ENCODE measurements at regions not wholly inside any gene's neighbourhood (a gene's known extent, or its start where the extent isn't known, plus 50 kb on each side); places are given as distances from the start of the nearest gene placed in this dataset.

GRCh38 chr17:21772321-21772720, 80.0 kb downstream of the KCNJ18 start:
- POLR2A ChIA-PET (ENCODE audit: unreplicated experiment): no interaction called here
- no peaks in the 10 kb centered on the region for H3K79me1 ChIP-seq (ENCODE audit: low read depth in 1 of 2, low read length in 2 of 2)
- no peak overlapping the region for H2BK15ac ChIP-seq (ENCODE audit: low read depth, low read length)
- H3K27ac ChIP-seq (ENCODE audit: insufficient read depth, low read length): no peak overlapping the region
- no peak overlapping the region for H3K9ac ChIP-seq (ENCODE audit: low read depth, low read length)
- ATAC-seq (ENCODE audit: low read depth) (no peak), DNase-seq (no peak)
- H3K36me3 ChIP-seq (ENCODE audit: control insufficient read depth, insufficient read depth, low read length): no peaks in the 10 kb centered on the region
- dilution Hi-C loops (cut with HindIII; ENCODE audit: low sequenced_read_pairs, unreplicated experiment): no loop called here
- H2BK120ac ChIP-seq (ENCODE audit: low read depth, low read length): no peak overlapping the region
- no peak overlapping the region for H4K91ac ChIP-seq (ENCODE audit: insufficient read depth, low read depth, low read length)
- no peak overlapping the region for H3K4ac ChIP-seq (ENCODE audit: low read depth, low read length)
- H3K18ac ChIP-seq (ENCODE audit: low read depth, low read length): no peak overlapping the region
- H3K9me3 ChIP-seq (ENCODE audit: control insufficient read depth, insufficient read depth, low read length): peaks cover 5% of the 10 kb centered on the region; the same call in 1 of the 2 replicates
- no peak overlapping the region for H3K4me3 ChIP-seq (ENCODE audit: insufficient read depth, low read depth, low read length)
- intact Hi-C loops (cut with micrococcal nuclease): no loop called here
- H3K23ac ChIP-seq (ENCODE audit: low read depth, low read length): no peak overlapping the region
- no peak overlapping the region for H3K4me2 ChIP-seq (ENCODE audit: low read depth, low read length)
- no peaks in the 10 kb centered on the region for H3K4me1 ChIP-seq (ENCODE audit: control insufficient read depth, insufficient read depth, low read length)
- H2BK20ac ChIP-seq (ENCODE audit: low read depth, low read length): no peak overlapping the region
- no peak overlapping the region for H4K8ac ChIP-seq (ENCODE audit: low read depth in 2 of 2, low read length in 2 of 2)
- no peak overlapping the region for H3K14ac ChIP-seq (replicated peaks; ENCODE audit: low read depth, low read length)
- no peak overlapping the region for H3K56ac ChIP-seq (ENCODE audit: extremely low read depth, insufficient read depth, low read length)
- no peaks in the 10 kb centered on the region for H3K9me1 ChIP-seq (ENCODE audit: insufficient read depth, low read length)
- H3K27me3 ChIP-seq (ENCODE audit: control insufficient read depth, insufficient read depth, low read length): no peaks in the 10 kb centered on the region
- no peaks in the 10 kb centered on the region for H4K20me1 ChIP-seq (ENCODE audit: insufficient read depth, low read length)
- no peak for TF ChIP-seq USF2 (IDR thresholded peaks at IDR 0.05; ENCODE audit: low read depth, low read length)
- no peak for TF ChIP-seq RAD21 (IDR thresholded peaks at IDR 0.05; ENCODE audit: low read length)
- no peak for TF ChIP-seq CTCF (conservative IDR thresholded peaks at IDR 0.05; ENCODE audit: low read depth, low read length)
- TF ChIP-seq BHLHE40 (IDR thresholded peaks at IDR 0.05; ENCODE audit: low read depth, low read length): no peak
- TF ChIP-seq POLR2A (IDR thresholded peaks at IDR 0.05; ENCODE audit: low read depth, low read length): no peak
- no peak for TF ChIP-seq SMC3 (IDR thresholded peaks at IDR 0.05; ENCODE audit: low read depth, low read length)
- no peak for TF ChIP-seq RFX5 (IDR thresholded peaks at IDR 0.05; ENCODE audit: low read depth, low read length)
- no peak for TF ChIP-seq NFE2L2 (IDR thresholded peaks at IDR 0.05; ENCODE audit: low read depth, low read length)
- no peak for TF ChIP-seq MXI1 (IDR thresholded peaks at IDR 0.05; ENCODE audit: borderline replicate concordance, low read depth, low read length)
- TF ChIP-seq RCOR1 (IDR thresholded peaks at IDR 0.05; ENCODE audit: insufficient replicate concordance, low read length): no peak
- TF ChIP-seq, protein P1, sequence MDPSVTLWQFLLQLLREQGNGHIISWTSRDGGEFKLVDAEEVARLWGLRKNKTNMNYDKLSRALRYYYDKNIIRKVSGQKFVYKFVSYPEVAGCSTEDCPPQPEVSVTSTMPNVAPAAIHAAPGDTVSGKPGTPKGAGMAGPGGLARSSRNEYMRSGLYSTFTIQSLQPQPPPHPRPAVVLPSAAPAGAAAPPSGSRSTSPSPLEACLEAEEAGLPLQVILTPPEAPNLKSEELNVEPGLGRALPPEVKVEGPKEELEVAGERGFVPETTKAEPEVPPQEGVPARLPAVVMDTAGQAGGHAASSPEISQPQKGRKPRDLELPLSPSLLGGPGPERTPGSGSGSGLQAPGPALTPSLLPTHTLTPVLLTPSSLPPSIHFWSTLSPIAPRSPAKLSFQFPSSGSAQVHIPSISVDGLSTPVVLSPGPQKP (IDR thresholded peaks at IDR 0.05; ENCODE audit: borderline replicate concordance, low read depth, low read length): no peak
- TF ChIP-seq CHD1 (IDR thresholded peaks at IDR 0.05; ENCODE audit: low read depth, low read length): no peak
- TF ChIP-seq FOS (IDR thresholded peaks at IDR 0.05; ENCODE audit: low read depth, low read length): no peak
- TF ChIP-seq CEBPB (IDR thresholded peaks at IDR 0.05; ENCODE audit: low read depth, low read length): no peak
- no peak for TF ChIP-seq MAFK (IDR thresholded peaks at IDR 0.05; ENCODE audit: low read depth, low read length)
- TF ChIP-seq MAZ (IDR thresholded peaks at IDR 0.05; ENCODE audit: borderline replicate concordance, low read depth, low read length): no peak
- in situ Hi-C loops (cut with MboI; ENCODE audit: low sequenced_read_pairs): no loop called here
- H2AK9ac ChIP-seq (replicated peaks; ENCODE audit: low read depth, low read length, poor library complexity): no peak overlapping the region
- H2BK5ac ChIP-seq (ENCODE audit: low read depth, low read length, poor library complexity, severe bottlenecking): no peak overlapping the region
- no peak overlapping the region for H4K5ac ChIP-seq (ENCODE audit: low read depth, low read length)
- no peak overlapping the region for H2AFZ ChIP-seq (replicated peaks; ENCODE audit: low read length, poor library complexity)
- H2AK5ac ChIP-seq (ENCODE audit: low read depth, low read length): no peak overlapping the region
- CTCF ChIA-PET: no interaction called here
- 0% methylated on average over 1 of the region's 4 CpGs; no CpG with 5 or more reads in 1 of the 2 experiments for WGBS, 2 experiments (ENCODE audit: extremely low coverage in 2 of 2, insufficient read length in 1 of 2)
- no TSS peak for BruUV-seq (replicated peaks)

All from IMR-90 (cell line).